ENCODE measurements at regions not wholly inside any gene's neighbourhood (a gene's known extent, or its start where the extent isn't known, plus 50 kb on each side); places are given as distances from the start of the nearest gene placed in this dataset.

- no peak for DNase-seq
Observed at GRCh38 chr13:63206461-63206860, 1790.8 kb upstream of the PCDH20 start.

- no peak for DNase-seq
Observed at GRCh38 chr13:63201493-63201892, 1785.8 kb upstream of the PCDH20 start.

GRCh38 chr13:63199508-63199907 is 1783.9 kb upstream of the PCDH20 start:
- no peak for DNase-seq

GRCh38 chr13:63198071-63198470 is 1782.4 kb upstream of the PCDH20 start:
- DNase-seq = peak; percentile 25

GRCh38 chr13:63195726-63196125 is 1780.1 kb upstream of the PCDH20 start:
- DNase-seq = no peak

GRCh38 chr13:63190742-63191141 is 1775.1 kb upstream of the PCDH20 start:
- no peak for DNase-seq

- DNase-seq = no peak
Observed at GRCh38 chr13:63190219-63190618, 1774.6 kb upstream of the PCDH20 start.

GRCh38 chr13:63189712-63190111 is 1774.1 kb upstream of the PCDH20 start:
- no peak for DNase-seq

GRCh38 chr13:63184693-63185092 is 1769.0 kb upstream of the PCDH20 start:
- DNase-seq = no peak

- no peak for DNase-seq
Observed at GRCh38 chr13:63175536-63175935, 1759.9 kb upstream of the PCDH20 start.

- no peak for DNase-seq
Observed at GRCh38 chr13:63167699-63168337, 1752.2 kb upstream of the PCDH20 start.

GRCh38 chr13:63166345-63166744 is 1750.7 kb upstream of the PCDH20 start:
- DNase-seq = no peak

GRCh38 chr13:63163903-63164302 is 1748.3 kb upstream of the PCDH20 start:
- DNase-seq = no peak

- DNase-seq = no peak
Observed at GRCh38 chr13:63161219-63161618, 1745.6 kb upstream of the PCDH20 start.

- no peak for DNase-seq
Observed at GRCh38 chr13:63156816-63157215, 1741.2 kb upstream of the PCDH20 start.

- DNase-seq = no peak
Observed at GRCh38 chr13:63149375-63149774, 1733.7 kb upstream of the PCDH20 start.

- DNase-seq = no peak
Observed at GRCh38 chr13:63139277-63139676, 1723.6 kb upstream of the PCDH20 start.

GRCh38 chr13:63129995-63130394 is 1714.3 kb upstream of the PCDH20 start:
- no peak for DNase-seq

- DNase-seq = no peak
Observed at GRCh38 chr13:63128716-63129115, 1713.1 kb upstream of the PCDH20 start.

GRCh38 chr13:63124863-63125262 is 1709.2 kb upstream of the PCDH20 start:
- peak; percentile 5 for DNase-seq

- DNase-seq = no peak
Observed at GRCh38 chr13:63120883-63121282, 1705.2 kb upstream of the PCDH20 start.

GRCh38 chr13:63117710-63118109 is 1702.1 kb upstream of the PCDH20 start:
- DNase-seq = no peak

GRCh38 chr13:63112799-63113395 is 1697.2 kb upstream of the PCDH20 start:
- no peak for DNase-seq

GRCh38 chr13:63110466-63110865 is 1694.8 kb upstream of the PCDH20 start:
- no peak for DNase-seq
